Kidney (tissue), 13 donors: ENCODE measurements at regions not wholly inside any gene's neighbourhood (a gene's known extent, or its start where the extent isn't known, plus 50 kb on each side); places are given as distances from the start of the nearest gene placed in this dataset.

Experiments used
- DNase-seq, 5 donors: peaks; one replicate each; pipeline ENCODE4 v3.0.0-alpha.2; 2013 to 2020
- FAIRE-seq: peaks from 2 replicates; lab custom pipeline; 2012; peaks lifted over from hg19 to GRCh38; lab: Jason Lieb, UNC
- H3K27ac ChIP-seq, 2 donors: one replicate each; pipeline ENCODE4 v1.7.0; 2013; ENCODE audit warnings: low read depth in 2 of 2, low read length in 2 of 2, inconsistent platforms in 1 of 2
- H3K27me3 ChIP-seq: one replicate; pipeline ENCODE4 v1.7.1; 2013; ENCODE audit warnings: low read length, inconsistent platforms; ENCODE audit not compliant: control insufficient read depth, insufficient read depth
- H3K36me3 ChIP-seq, 3 donors: one replicate each; pipeline versions ENCODE4 v1.7.0 to v1.7.1; 2013; ENCODE audit warnings: low read length in 3 of 3, control low read depth in 1 of 3, inconsistent platforms in 1 of 3; ENCODE audit not compliant: insufficient read depth in 3 of 3, control insufficient read depth in 2 of 3
- H3K4me1 ChIP-seq, 3 donors: one replicate each; pipeline versions ENCODE4 v1.7.0 to v1.7.1; 2013; ENCODE audit warnings: low read length in 3 of 3, inconsistent platforms in 1 of 3, low read depth in 1 of 3; ENCODE audit not compliant: control insufficient read depth in 2 of 3, insufficient read depth in 2 of 3
- H3K4me3 ChIP-seq, 3 donors: one replicate each; pipeline versions ENCODE4 v1.7.0 to v1.8.1; 2013; ENCODE audit warnings: low read length in 3 of 3, control low read depth in 1 of 3, inconsistent platforms in 1 of 3
- H3K9ac ChIP-seq, 3 donors: one replicate each; pipeline versions ENCODE4 v1.7.0 to v1.7.1; 2013; ENCODE audit warnings: low read length in 3 of 3, control low read depth in 1 of 3, inconsistent platforms in 1 of 3
- H3K9me3 ChIP-seq, 3 donors: one replicate each; pipeline versions ENCODE4 v1.7.0 to v1.7.1; 2013; ENCODE audit warnings: low read length in 3 of 3, control low read depth in 1 of 3, inconsistent platforms in 1 of 3; ENCODE audit not compliant: control insufficient read depth in 2 of 3, insufficient read depth in 1 of 3
- CTCF ChIP-seq: IDR thresholded peaks from 3 replicates; pipeline ENCODE4 v1.5.1; 2012; ENCODE audit warnings: mild to moderate bottlenecking, moderate library complexity, borderline replicate concordance; ENCODE audit not compliant: insufficient read depth; ENCODE audit errors: extremely low read depth
- intact Hi-C: fragments of 100-400 bp; cut with DNase I; formaldehyde crosslinking; loops from one replicate; pipeline ENCODE4 v1.11.1; 2022
- donor health status: control.
- donor health status: control.
- donor health status: control.
- donor health status: control.
- donor health status: control.
- donor health status: DM: yes; HTN: yes; CAD: no.
- donor health status: Normal renal cell carcinoma (clear cell type).

- DNase-seq (no peak), FAIRE-seq (no peak)
- no peaks in the 10 kb centered on the region for H3K36me3 ChIP-seq
- intact Hi-C loops, result no loop called here
- no peak for TF ChIP-seq CTCF
- no peaks in the 10 kb centered on the region for H3K9me3 ChIP-seq
- H3K27me3 ChIP-seq, result no peaks in the 10 kb centered on the region
- peak overlapping the region in 1 of 3 donors; percentile 11 for H3K4me3 ChIP-seq
- no peak overlapping the region for H3K9ac ChIP-seq
- peak overlapping the region in 1 of 2 donors; percentile 9 for H3K27ac ChIP-seq
- peaks cover 0 to 19% (median 3%) of the 10 kb centered on the region in 3 donors for H3K4me1 ChIP-seq
Measured at GRCh38 chr5:110106750-110107149, 417.0 kb downstream of the MAN2A1 start.

GRCh38 chr5:110108520-110108919 lies 418.8 kb downstream of the MAN2A1 start:
- Histone ChIP-seq H3K9me3 (no peaks in the 10 kb centered on the region), H3K27me3 (no peaks in the 10 kb centered on the region), H3K9ac (no peak overlapping the region), H3K36me3 (no peaks in the 10 kb centered on the region), H3K4me3 (no peak overlapping the region), H3K27ac (no peak overlapping the region), H3K4me1 (peaks cover 0 to 16% (median 0%) of the 10 kb centered on the region in 3 donors)
- FAIRE-seq (no peak), DNase-seq (no peak)
- intact Hi-C loops, result no loop called here
- TF ChIP-seq CTCF, result no peak

GRCh38 chr5:110109667-110110066 lies 419.9 kb downstream of the MAN2A1 start:
- Histone ChIP-seq H3K9ac (no peak overlapping the region), H3K27ac (no peak overlapping the region), H3K9me3 (no peaks in the 10 kb centered on the region), H3K4me1 (peaks cover 0 to 16% (median 0%) of the 10 kb centered on the region in 3 donors), H3K27me3 (no peaks in the 10 kb centered on the region), H3K36me3 (no peaks in the 10 kb centered on the region), H3K4me3 (no peak overlapping the region)
- intact Hi-C loops, result no loop called here
- FAIRE-seq (no peak), DNase-seq (no peak)
- no peak for TF ChIP-seq CTCF

GRCh38 chr5:110112348-110112747 lies 422.6 kb downstream of the MAN2A1 start:
- Histone ChIP-seq H3K9ac (no peak overlapping the region), H3K36me3 (no peaks in the 10 kb centered on the region), H3K4me3 (no peak overlapping the region), H3K9me3 (peaks cover 0 to 4% (median 0%) of the 10 kb centered on the region in 3 donors), H3K27me3 (no peaks in the 10 kb centered on the region), H3K4me1 (no peaks in the 10 kb centered on the region), H3K27ac (no peak overlapping the region)
- intact Hi-C loops, result no loop called here
- DNase-seq, result no peak
- TF ChIP-seq CTCF, result no peak
- FAIRE-seq, result no peak
